ENCODE measurements at regions not wholly inside any gene's neighbourhood (a gene's known extent, or its start where the extent isn't known, plus 50 kb on each side); places are given as distances from the start of the nearest gene placed in this dataset.
"Not testable (repeated sequence)": the region's sequence is repeated elsewhere in the genome, so short reads cannot be mapped to it uniquely, and the experiment has no call there.

GRCh38 chr1:100791586-100791985 lies 72.0 kb downstream of the VCAM1 start:
- no peak for DNase-seq

- DNase-seq: no peak
Measured at GRCh38 chr1:100793659-100794058, 74.1 kb downstream of the VCAM1 start.

- DNase-seq: peak; percentile 21
Measured at GRCh38 chr1:100794748-100795645, 75.5 kb downstream of the VCAM1 start.

GRCh38 chr1:100795646-100795985 lies 76.1 kb downstream of the VCAM1 start:
- no peak for DNase-seq

GRCh38 chr1:100796046-100796445 lies 76.5 kb downstream of the VCAM1 start:
- DNase-seq: no peak

- DNase-seq: no peak
Measured at GRCh38 chr1:100799548-100799947, 80.0 kb downstream of the VCAM1 start.

- no peak for DNase-seq
Measured at GRCh38 chr1:100799954-100800612, 80.5 kb downstream of the VCAM1 start.

GRCh38 chr1:100801256-100801655 lies 81.7 kb downstream of the VCAM1 start:
- DNase-seq: not testable (repeated sequence)

- DNase-seq: not testable (repeated sequence)
Measured at GRCh38 chr1:100803280-100803679, 83.7 kb downstream of the VCAM1 start.

GRCh38 chr1:100806601-100807000 lies 87.1 kb downstream of the VCAM1 start:
- DNase-seq: no peak

- no peak for DNase-seq
Measured at GRCh38 chr1:100810360-100810759, 84.3 kb downstream of the EXTL2 start.

GRCh38 chr1:100811808-100812207 lies 82.8 kb downstream of the EXTL2 start:
- DNase-seq: no peak

GRCh38 chr1:100814938-100815337 lies 79.7 kb downstream of the EXTL2 start:
- DNase-seq: not testable (repeated sequence)

- no peak for DNase-seq
Measured at GRCh38 chr1:100816049-100816448, 78.6 kb downstream of the EXTL2 start.

- DNase-seq: not testable (repeated sequence)
Measured at GRCh38 chr1:100820195-100820594, 74.4 kb downstream of the EXTL2 start.

- not testable (repeated sequence) for DNase-seq
Measured at GRCh38 chr1:100821919-100822318, 72.7 kb downstream of the EXTL2 start.

Data from left kidney (tissue), 1 donor.